ENCODE measurements at regions not wholly inside any gene's neighbourhood (a gene's known extent, or its start where the extent isn't known, plus 50 kb on each side); places are given as distances from the start of the nearest gene placed in this dataset.

DNA sequence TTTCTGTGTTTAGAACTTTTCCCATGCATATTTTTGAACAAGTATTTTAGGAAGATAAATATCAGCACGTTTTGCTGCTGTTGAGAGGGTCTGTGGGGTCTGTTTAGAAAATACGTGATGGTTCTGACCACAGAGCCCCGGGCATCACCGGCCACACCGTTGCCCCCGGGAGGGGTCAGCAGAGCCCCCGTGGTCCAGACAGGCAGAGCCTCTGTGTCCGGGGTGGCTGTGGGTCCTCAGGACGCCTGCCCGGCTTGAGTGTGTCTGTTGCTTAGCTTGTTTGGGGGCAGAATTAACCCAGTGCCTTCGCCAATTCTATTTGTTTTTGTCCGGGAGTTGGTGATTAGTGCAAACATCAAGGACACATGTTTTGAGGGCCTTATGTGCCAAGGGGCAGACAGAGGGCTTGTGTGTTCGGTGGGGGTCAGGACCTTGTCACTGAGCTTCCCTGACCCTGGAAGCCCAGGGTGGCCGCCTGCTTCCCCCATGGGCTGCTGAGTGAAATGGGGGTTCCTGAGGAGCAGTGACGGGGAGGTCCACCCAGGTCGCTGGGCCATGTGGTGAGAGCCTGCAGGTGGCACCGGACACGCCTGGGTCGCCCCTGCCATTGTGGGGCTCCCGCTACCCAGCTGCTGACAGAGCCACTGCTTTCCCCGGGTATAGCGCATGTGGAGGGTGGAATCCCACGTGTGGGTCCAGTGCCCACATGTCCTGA, 122.2 kb downstream of the SIK1 start:
- no peaks in the 10 kb centered on the region for H3K9me3 ChIP-seq
- H2AFZ ChIP-seq (ENCODE audit: low read depth) = no peak overlapping the region
- H3F3A ChIP-seq (replicated peaks; ENCODE audit: insufficient read depth) = no peaks in the 10 kb centered on the region
- H3K4me2 ChIP-seq = no peak overlapping the region
- H3K9ac ChIP-seq = no peak overlapping the region
- no peak overlapping the region for H3K27ac ChIP-seq (ENCODE audit: low read depth in 2 of 2, low read length in 1 of 2)
- no peak for DNase-seq
- no peaks in the 10 kb centered on the region for H3K27me3 ChIP-seq (ENCODE audit: insufficient read depth)
- no peaks in the 10 kb centered on the region for H3K9me2 ChIP-seq
- H3K4me3 ChIP-seq (ENCODE audit: low read depth in 2 of 2, low read length in 1 of 2) = no peak overlapping the region
- H4K20me1 ChIP-seq (ENCODE audit: insufficient read depth) = no peaks in the 10 kb centered on the region
- CTCF ChIA-PET = interaction anchor here (2.0 kb wide), 1 partner anchor 14 kb away, joined by 7 read pairs; no protein-coding TSS in a partner anchor
- POLR2A ChIA-PET = no interaction called here
- no peaks in the 10 kb centered on the region for H3K79me2 ChIP-seq (ENCODE audit: insufficient read depth)
- 55% methylated on average over 15 of the region's 23 CpGs for WGBS (ENCODE audit: low lambda C conversion rate)
- no peaks in the 10 kb centered on the region for H3K36me3 ChIP-seq (replicated peaks in 1 of 2; ENCODE audit: control insufficient read depth in 1 of 2, insufficient read depth in 2 of 2, low read length in 1 of 2)
- H3K4me1 ChIP-seq (ENCODE audit: control insufficient read depth in 1 of 2, insufficient read depth in 2 of 2, low read depth in 1 of 2, low read length in 1 of 2) = peaks cover 0 to 8% of the 10 kb centered on the region in 2 experiments; a peak in 1 of 4 replicates
- no peak for TF ChIP-seq POLR2AphosphoS5 (IDR thresholded peaks at IDR 0.05; ENCODE audit: low read depth, low read length)
- no peak for TF ChIP-seq JUND (IDR thresholded peaks at IDR 0.05)
- TF ChIP-seq FOXJ3 (CRISPR knock-in tag; IDR thresholded peaks at IDR 0.05) = no peak
- no peak for TF ChIP-seq MEF2A (IDR thresholded peaks at IDR 0.05; ENCODE audit: borderline replicate concordance, low read depth)
- TF ChIP-seq FOSL2 (IDR thresholded peaks at IDR 0.05; ENCODE audit: borderline replicate concordance, low read depth) = no peak
- no peak for TF ChIP-seq NFIC (IDR thresholded peaks at IDR 0.05; ENCODE audit: borderline replicate concordance)

DNA sequence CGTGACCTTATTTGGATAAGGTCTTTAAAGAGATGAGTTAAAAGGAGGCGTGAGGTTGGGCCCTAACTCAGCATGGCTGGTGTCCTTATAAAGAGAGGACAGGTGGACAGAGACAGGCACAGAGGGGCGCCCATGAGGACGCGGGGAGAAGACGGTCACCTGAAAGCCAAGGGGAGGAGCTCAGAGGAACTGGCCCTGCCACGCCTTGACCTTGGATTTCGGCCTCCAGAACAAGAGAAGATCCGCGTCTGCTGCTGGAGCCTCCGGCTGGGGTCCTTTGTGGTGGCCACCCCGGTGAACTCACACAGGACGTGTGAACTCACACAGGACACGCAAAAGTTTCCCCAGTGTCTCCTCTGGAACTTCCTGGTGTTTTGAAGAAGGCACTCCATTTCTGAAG, 122.7 kb downstream of the SIK1 start:
- H3F3A ChIP-seq (replicated peaks; ENCODE audit: insufficient read depth) = no peaks in the 10 kb centered on the region
- CTCF ChIA-PET = no interaction called here
- H3K27ac ChIP-seq (ENCODE audit: low read depth in 2 of 2, low read length in 1 of 2) = no peak overlapping the region
- WGBS (ENCODE audit: low lambda C conversion rate) = 85% methylated on average over 14 of the region's 14 CpGs
- H4K20me1 ChIP-seq (ENCODE audit: insufficient read depth) = no peaks in the 10 kb centered on the region
- no peaks in the 10 kb centered on the region for H3K79me2 ChIP-seq (ENCODE audit: insufficient read depth)
- H3K9me2 ChIP-seq = no peaks in the 10 kb centered on the region
- H3K4me2 ChIP-seq = no peak overlapping the region
- POLR2A ChIA-PET = no interaction called here
- no peak for DNase-seq
- H2AFZ ChIP-seq (ENCODE audit: low read depth) = no peak overlapping the region
- TF ChIP-seq ELF1 (IDR thresholded peaks at IDR 0.05) = no peak
- TF ChIP-seq FOXJ3 (CRISPR knock-in tag; IDR thresholded peaks at IDR 0.05) = no peak
- no peak for TF ChIP-seq POLR2AphosphoS5 (IDR thresholded peaks at IDR 0.05; ENCODE audit: low read depth, low read length)
- no peak for TF ChIP-seq MEF2A (IDR thresholded peaks at IDR 0.05; ENCODE audit: borderline replicate concordance, low read depth)
- TF ChIP-seq MXI1 (IDR thresholded peaks at IDR 0.05; ENCODE audit: low read depth, low read length) = no peak
- H3K9me3 ChIP-seq = no peaks in the 10 kb centered on the region
- H3K9ac ChIP-seq = no peak overlapping the region
- no peaks in the 10 kb centered on the region for H3K36me3 ChIP-seq (replicated peaks in 1 of 2; ENCODE audit: control insufficient read depth in 1 of 2, insufficient read depth in 2 of 2, low read length in 1 of 2)
- H3K4me3 ChIP-seq (ENCODE audit: low read depth in 2 of 2, low read length in 1 of 2) = no peak overlapping the region
- H3K27me3 ChIP-seq (ENCODE audit: insufficient read depth) = no peaks in the 10 kb centered on the region
- H3K4me1 ChIP-seq (ENCODE audit: control insufficient read depth in 1 of 2, insufficient read depth in 2 of 2, low read depth in 1 of 2, low read length in 1 of 2) = peaks cover 0 to 14% of the 10 kb centered on the region in 2 experiments; a peak in 1 of 4 replicates

DNA sequence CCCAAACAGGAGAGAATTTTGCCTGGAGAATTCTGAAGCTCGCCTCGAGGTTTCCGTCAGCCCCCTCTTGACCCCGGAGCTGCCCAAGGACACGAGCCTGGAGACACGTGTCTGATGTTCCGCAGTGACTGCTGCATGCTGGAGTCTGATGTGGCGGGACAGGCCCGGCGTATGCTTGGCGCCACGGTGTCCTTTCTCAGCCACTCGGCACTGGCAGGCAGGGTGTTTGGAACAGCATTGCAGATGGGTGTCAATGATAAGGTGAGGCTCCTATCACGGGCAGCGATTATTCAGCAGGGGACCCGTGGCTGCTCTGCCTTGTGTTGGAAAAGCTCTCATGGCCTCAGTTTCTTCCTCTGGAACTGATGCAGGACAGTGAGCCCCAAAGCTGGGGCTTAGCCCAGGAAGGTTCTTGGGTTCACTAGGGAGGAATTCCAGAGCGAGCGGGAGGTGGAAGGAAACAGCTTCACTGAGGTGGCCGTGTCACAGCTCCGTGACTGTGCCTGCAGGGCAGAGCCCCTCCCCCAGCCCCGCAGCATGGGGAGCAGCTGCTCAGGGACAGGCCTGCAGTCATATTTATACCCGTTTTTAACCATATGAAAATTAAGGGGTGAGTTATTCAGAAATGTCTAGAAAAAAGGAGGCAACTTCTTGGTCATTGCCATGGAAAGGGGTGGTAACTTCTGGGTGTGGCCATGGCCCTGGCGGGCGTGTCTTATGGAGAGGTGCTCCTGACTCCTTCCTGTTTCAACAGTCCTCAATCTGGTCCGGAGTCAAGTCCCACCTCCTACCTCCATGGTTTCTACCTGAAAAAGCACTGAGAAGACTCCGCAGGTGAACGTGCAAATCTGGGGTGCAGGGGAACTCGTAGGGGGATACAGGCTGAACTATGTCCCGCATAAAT, 123.4 kb downstream of the SIK1 start:
- POLR2A ChIA-PET = no interaction called here
- no peak for TF ChIP-seq EP300 (IDR thresholded peaks at IDR 0.05; ENCODE audit: borderline replicate concordance in 1 of 2, low read depth in 1 of 2, low read length in 1 of 2)
- TF ChIP-seq MEF2A (IDR thresholded peaks at IDR 0.05; ENCODE audit: borderline replicate concordance, low read depth) = no peak
- no peak for TF ChIP-seq TCF12 (IDR thresholded peaks at IDR 0.05)
- TF ChIP-seq NFIC (IDR thresholded peaks at IDR 0.05; ENCODE audit: borderline replicate concordance) = no peak
- no peak for TF ChIP-seq SMC3 (IDR thresholded peaks at IDR 0.05; ENCODE audit: low read depth, low read length)
- no peak for TF ChIP-seq NRF1 (IDR thresholded peaks at IDR 0.05; ENCODE audit: low read depth, low read length)
- TF ChIP-seq, protein P1, sequence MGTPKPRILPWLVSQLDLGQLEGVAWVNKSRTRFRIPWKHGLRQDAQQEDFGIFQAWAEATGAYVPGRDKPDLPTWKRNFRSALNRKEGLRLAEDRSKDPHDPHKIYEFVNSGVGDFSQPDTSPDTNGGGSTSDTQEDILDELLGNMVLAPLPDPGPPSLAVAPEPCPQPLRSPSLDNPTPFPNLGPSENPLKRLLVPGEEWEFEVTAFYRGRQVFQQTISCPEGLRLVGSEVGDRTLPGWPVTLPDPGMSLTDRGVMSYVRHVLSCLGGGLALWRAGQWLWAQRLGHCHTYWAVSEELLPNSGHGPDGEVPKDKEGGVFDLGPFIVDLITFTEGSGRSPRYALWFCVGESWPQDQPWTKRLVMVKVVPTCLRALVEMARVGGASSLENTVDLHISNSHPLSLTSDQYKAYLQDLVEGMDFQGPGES (IDR thresholded peaks at IDR 0.05; ENCODE audit: low read depth, low read length) = no peak
- TF ChIP-seq POLR2AphosphoS5 (IDR thresholded peaks at IDR 0.05; ENCODE audit: low read depth, low read length) = no peak
- no peak for TF ChIP-seq GABPA (IDR thresholded peaks at IDR 0.05; ENCODE audit: low read depth)
- no peak for TF ChIP-seq ELF1 (IDR thresholded peaks at IDR 0.05)
- no peak for TF ChIP-seq RXRA (IDR thresholded peaks at IDR 0.05; ENCODE audit: borderline replicate concordance, low read depth)
- TF ChIP-seq, protein P2, sequence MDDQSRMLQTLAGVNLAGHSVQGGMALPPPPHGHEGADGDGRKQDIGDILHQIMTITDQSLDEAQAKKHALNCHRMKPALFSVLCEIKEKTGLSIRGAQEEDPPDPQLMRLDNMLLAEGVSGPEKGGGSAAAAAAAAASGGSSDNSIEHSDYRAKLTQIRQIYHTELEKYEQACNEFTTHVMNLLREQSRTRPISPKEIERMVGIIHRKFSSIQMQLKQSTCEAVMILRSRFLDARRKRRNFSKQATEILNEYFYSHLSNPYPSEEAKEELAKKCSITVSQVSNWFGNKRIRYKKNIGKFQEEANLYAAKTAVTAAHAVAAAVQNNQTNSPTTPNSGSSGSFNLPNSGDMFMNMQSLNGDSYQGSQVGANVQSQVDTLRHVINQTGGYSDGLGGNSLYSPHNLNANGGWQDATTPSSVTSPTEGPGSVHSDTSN (IDR thresholded peaks at IDR 0.05) = no peak

More for the DNA sequence above, 123.4 kb downstream of the SIK1 start:
- Histone ChIP-seq H3K9ac (no peak overlapping the region), H3K79me2 (ENCODE audit: insufficient read depth) (no peaks in the 10 kb centered on the region), H3K4me2 (no peak overlapping the region), H3F3A (replicated peaks; ENCODE audit: insufficient read depth) (no peaks in the 10 kb centered on the region), H3K36me3 (replicated peaks in 1 of 2; ENCODE audit: control insufficient read depth in 1 of 2, insufficient read depth in 2 of 2, low read length in 1 of 2) (no peaks in the 10 kb centered on the region), H3K27me3 (ENCODE audit: insufficient read depth) (no peaks in the 10 kb centered on the region), H3K4me3 (ENCODE audit: low read depth in 2 of 2, low read length in 1 of 2) (no peak overlapping the region), H3K9me2 (no peaks in the 10 kb centered on the region), H2AFZ (ENCODE audit: low read depth) (no peak overlapping the region), H4K20me1 (ENCODE audit: insufficient read depth) (no peaks in the 10 kb centered on the region), H3K9me3 (no peaks in the 10 kb centered on the region), H3K27ac (ENCODE audit: low read depth in 2 of 2, low read length in 1 of 2) (no peak overlapping the region), H3K4me1 (ENCODE audit: control insufficient read depth in 1 of 2, insufficient read depth in 2 of 2, low read depth in 1 of 2, low read length in 1 of 2) (peaks cover 0 to 18% of the 10 kb centered on the region in 2 experiments; a peak in 1 of 4 replicates)
- DNase-seq = no peak
- WGBS (ENCODE audit: low lambda C conversion rate) = 66% methylated on average over 16 of the region's 29 CpGs
- CTCF ChIA-PET = no interaction called here

Measured in SK-N-SH (cell line).